Duodenal mucosa (tissue), 2 donors: ENCODE measurements at regions not wholly inside any gene's neighbourhood (a gene's known extent, or its start where the extent isn't known, plus 50 kb on each side); places are given as distances from the start of the nearest gene placed in this dataset.
"Not testable (repeated sequence)": the region's sequence is repeated elsewhere in the genome, so short reads cannot be mapped to it uniquely, and the experiment has no call there.

Experiments
- H3K27ac ChIP-seq: one replicate; pipeline ENCODE4 v1.7.0; 2013; ENCODE audit warnings: low read depth, low read length
- H3K27me3 ChIP-seq, 2 donors: one replicate each; pipeline ENCODE4 v1.7.0; 2013; ENCODE audit warnings: low read length in 2 of 2, control low read depth in 1 of 2; ENCODE audit not compliant: insufficient read depth in 2 of 2, control insufficient read depth in 1 of 2
- H3K36me3 ChIP-seq, 2 donors: one replicate each; pipeline ENCODE4 v1.7.0; 2013; ENCODE audit warnings: low read length in 2 of 2, control low read depth in 1 of 2; ENCODE audit not compliant: insufficient read depth in 2 of 2, control insufficient read depth in 1 of 2
- H3K4me1 ChIP-seq, 2 donors: one replicate each; pipeline ENCODE4 v1.7.0; 2013; ENCODE audit warnings: low read length in 2 of 2, control low read depth in 1 of 2; ENCODE audit not compliant: insufficient read depth in 2 of 2, control insufficient read depth in 1 of 2
- H3K4me3 ChIP-seq, 2 donors: one replicate each; pipeline ENCODE4 v1.7.0; 2013; ENCODE audit warnings: low read length in 2 of 2, low read depth in 1 of 2
- H3K9ac ChIP-seq, 2 donors: one replicate each; pipeline ENCODE4 v1.7.0; 2013; ENCODE audit warnings: low read length in 2 of 2, low read depth in 1 of 2
- H3K9me3 ChIP-seq, 2 donors: one replicate each; pipeline ENCODE4 v1.7.0; 2013; ENCODE audit warnings: low read length in 2 of 2, control low read depth in 1 of 2; ENCODE audit not compliant: control insufficient read depth in 1 of 2

- not testable (repeated sequence) for H3K27ac ChIP-seq, H3K9ac ChIP-seq, H3K27me3 ChIP-seq, H3K9me3 ChIP-seq, H3K36me3 ChIP-seq, H3K4me1 ChIP-seq, H3K4me3 ChIP-seq
Measured at GRCh38 chr14:105628531-105629067, 102.2 kb downstream of the TMEM121 start.

- not testable (repeated sequence) for H3K4me3 ChIP-seq, H3K9ac ChIP-seq, H3K9me3 ChIP-seq, H3K27me3 ChIP-seq, H3K36me3 ChIP-seq, H3K4me1 ChIP-seq, H3K27ac ChIP-seq
Measured at GRCh38 chr14:105629091-105629885, 102.9 kb downstream of the TMEM121 start.

- Histone ChIP-seq H3K9me3 (no peaks in the 10 kb centered on the region), H3K36me3 (no peaks in the 10 kb centered on the region), H3K9ac (no peak overlapping the region), H3K4me3 (no peak overlapping the region), H3K4me1 (no peaks in the 10 kb centered on the region), H3K27me3 (no peaks in the 10 kb centered on the region), H3K27ac (no peak overlapping the region)
Measured at GRCh38 chr14:105629886-105630215, 103.5 kb downstream of the TMEM121 start.

DNA sequence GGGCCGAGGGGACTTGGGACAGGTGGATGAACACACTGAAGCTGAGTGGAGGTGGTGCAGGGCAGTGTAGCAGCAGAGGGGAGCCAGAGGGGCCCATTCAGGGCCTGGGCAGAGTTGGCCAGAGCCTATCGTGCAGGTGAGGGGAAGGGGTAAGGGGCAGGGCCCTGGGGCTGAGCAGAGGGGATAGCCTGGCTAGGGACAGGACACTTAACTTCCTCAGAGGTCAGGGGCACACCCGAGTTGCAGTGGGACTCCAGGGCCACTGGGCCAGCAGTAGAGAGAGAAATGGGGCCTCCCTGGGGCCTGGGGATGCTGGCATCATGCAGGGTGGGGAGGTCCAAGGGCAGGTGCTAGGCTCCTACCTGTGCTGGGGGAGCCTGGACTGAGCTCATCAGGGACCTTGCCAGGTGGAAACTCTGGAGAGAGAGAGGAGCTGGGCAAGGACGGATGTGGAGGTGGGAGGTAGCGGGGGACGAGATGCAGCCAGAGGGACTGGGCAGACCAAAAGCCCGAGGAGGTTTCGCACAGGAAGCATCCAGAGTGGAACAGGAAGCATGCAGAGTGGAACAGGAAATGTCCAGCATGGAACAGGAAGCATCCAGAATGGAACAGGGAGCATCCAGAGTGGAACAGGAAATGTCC, 104.0 kb downstream of the TMEM121 start:
- H3K27me3 ChIP-seq, H3K9me3 ChIP-seq, H3K36me3 ChIP-seq, H3K4me3 ChIP-seq, H3K9ac ChIP-seq, H3K27ac ChIP-seq, H3K4me1 ChIP-seq: not testable (repeated sequence)

DNA sequence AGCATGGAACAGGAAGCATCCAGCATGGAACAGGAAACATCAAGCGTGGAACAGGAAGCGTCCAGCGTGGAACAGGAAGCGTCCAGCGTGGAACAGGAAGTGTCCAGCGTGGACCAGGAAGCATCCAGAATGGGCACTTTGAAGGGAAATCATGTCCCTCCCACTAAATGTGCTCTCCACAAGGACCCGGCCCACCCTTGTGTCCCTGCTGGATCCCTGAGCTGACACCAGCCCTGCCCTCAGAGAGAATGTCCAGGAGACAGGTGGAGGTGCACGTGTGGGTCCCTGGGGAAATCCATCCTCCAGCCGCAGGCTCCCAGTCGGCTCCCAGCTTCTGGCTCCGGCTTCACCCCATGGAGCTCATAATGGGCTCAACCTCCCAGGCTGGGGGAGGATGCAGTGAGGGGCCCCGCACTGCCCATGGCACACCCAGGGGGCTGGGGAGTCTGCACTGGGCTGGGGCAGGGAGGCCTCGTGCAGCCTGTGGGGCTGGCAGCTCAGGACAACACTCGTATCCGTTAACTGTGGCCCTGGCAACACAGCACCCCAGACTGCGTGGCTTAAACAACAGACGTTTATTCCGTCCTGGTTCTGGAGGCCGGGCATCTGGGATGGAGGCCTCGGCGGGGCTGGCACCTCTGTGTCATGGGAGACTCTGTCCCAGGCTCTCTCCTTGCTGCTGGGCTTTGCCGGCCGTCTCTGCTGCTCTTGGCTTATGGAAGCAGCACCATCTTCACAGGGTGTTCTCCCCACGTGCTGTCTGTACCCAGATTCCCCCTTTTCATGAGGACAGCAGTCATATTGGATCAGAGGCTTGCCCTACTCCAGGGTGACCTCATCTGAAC, 104.8 kb downstream of the TMEM121 start:
- not testable (repeated sequence) for H3K4me3 ChIP-seq, H3K9me3 ChIP-seq, H3K27ac ChIP-seq, H3K27me3 ChIP-seq, H3K9ac ChIP-seq, H3K4me1 ChIP-seq, H3K36me3 ChIP-seq

GRCh38 chr14:105632010-105632409, 105.6 kb downstream of the TMEM121 start:
- no peak overlapping the region for H3K4me3 ChIP-seq
- H3K27me3 ChIP-seq = no peaks in the 10 kb centered on the region
- H3K9me3 ChIP-seq = no peaks in the 10 kb centered on the region
- no peak overlapping the region for H3K9ac ChIP-seq
- no peak overlapping the region for H3K27ac ChIP-seq
- no peaks in the 10 kb centered on the region for H3K36me3 ChIP-seq
- H3K4me1 ChIP-seq = no peaks in the 10 kb centered on the region

DNA sequence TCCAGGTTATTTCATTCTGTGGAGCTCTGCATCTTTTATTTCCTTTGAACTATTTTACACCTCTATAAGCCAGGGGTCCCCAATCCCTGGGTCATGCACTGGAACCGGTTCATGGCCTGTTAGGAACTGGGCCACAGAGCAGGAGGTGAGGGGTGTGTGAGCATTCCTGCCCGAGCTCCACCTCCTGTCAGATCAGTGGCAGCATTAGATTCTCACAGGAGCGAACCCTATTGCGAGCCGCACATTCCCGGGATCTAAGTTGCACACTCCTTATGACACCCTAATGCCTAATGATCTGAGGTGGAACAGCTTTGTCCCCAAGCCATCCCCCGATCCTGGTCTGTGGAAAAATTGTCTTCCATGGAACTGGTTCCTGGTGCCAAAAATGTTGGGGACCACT, 107.2 kb downstream of the TMEM121 start:
- not testable (repeated sequence) for H3K9ac ChIP-seq, H3K27me3 ChIP-seq, H3K4me1 ChIP-seq, H3K27ac ChIP-seq, H3K4me3 ChIP-seq, H3K9me3 ChIP-seq, H3K36me3 ChIP-seq

DNA sequence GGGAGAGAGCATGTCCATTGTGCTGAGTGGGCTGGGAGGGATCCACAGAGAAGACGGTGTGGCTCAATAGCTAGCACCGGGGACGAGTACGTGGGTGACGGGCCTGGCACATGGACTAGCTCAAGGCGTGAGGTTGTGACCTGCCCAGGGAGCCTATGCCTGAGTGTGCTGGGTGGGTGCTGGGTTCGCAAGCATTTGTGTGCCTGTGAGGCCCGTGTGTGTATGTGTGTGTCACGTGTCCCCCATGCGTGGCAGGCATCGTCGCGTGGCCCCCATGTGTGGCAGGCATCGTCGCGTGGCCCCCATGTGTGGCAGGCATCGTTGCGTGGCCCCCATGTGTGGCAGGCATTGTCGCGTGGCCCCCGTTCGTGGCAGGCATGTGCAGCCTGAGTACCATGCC, 109.2 kb downstream of the TMEM121 start:
- Histone ChIP-seq H3K27ac (no peak overlapping the region), H3K9ac (no peak overlapping the region), H3K27me3 (no peaks in the 10 kb centered on the region), H3K9me3 (no peaks in the 10 kb centered on the region), H3K36me3 (no peaks in the 10 kb centered on the region), H3K4me3 (no peak overlapping the region), H3K4me1 (no peaks in the 10 kb centered on the region)

GRCh38 chr14:105636021-105636420, 109.6 kb downstream of the TMEM121 start:
- H3K27ac ChIP-seq, H3K4me1 ChIP-seq, H3K9ac ChIP-seq, H3K9me3 ChIP-seq, H3K4me3 ChIP-seq, H3K27me3 ChIP-seq, H3K36me3 ChIP-seq: not testable (repeated sequence)

- Histone ChIP-seq H3K9me3 (no peaks in the 10 kb centered on the region), H3K9ac (no peak overlapping the region), H3K27ac (no peak overlapping the region), H3K36me3 (no peaks in the 10 kb centered on the region), H3K4me1 (no peaks in the 10 kb centered on the region), H3K4me3 (no peak overlapping the region), H3K27me3 (no peaks in the 10 kb centered on the region)
Measured at GRCh38 chr14:105636935-105637334, 110.6 kb downstream of the TMEM121 start.
